ENCODE measurements at regions not wholly inside any gene's neighbourhood (a gene's known extent, or its start where the extent isn't known, plus 50 kb on each side); places are given as distances from the start of the nearest gene placed in this dataset.

GRCh38 chr1:230501849-230502248, 75.7 kb upstream of the PGBD5 start:
- H3K4me1 Mint-ChIP-seq = no peaks in the 10 kb centered on the region
- H4K20me1 ChIP-seq (ENCODE audit: insufficient read depth, low read length) = no peaks in the 10 kb centered on the region
- no peak overlapping the region for H3K4me3 ChIP-seq (replicated peaks in 1 of 3; ENCODE audit: low read depth in 2 of 3, low read length in 3 of 3)
- H2AFZ ChIP-seq (ENCODE audit: insufficient read depth, low read depth, low read length, poor library complexity, severe bottlenecking) = no peak overlapping the region
- no peak for TF ChIP-seq CTCF (IDR thresholded peaks at IDR 0.05)
- H3K36me3 ChIP-seq (replicated peaks in 1 of 2; ENCODE audit: control insufficient read depth in 1 of 2, insufficient read depth in 2 of 2, low read length in 2 of 2) = no peaks in the 10 kb centered on the region
- peaks cover 0 to 6% of the 10 kb centered on the region in 2 donors for H3K9me3 ChIP-seq (replicated peaks in 1 of 2; ENCODE audit: control insufficient read depth in 1 of 2, insufficient read depth in 1 of 2, low read length in 2 of 2)
- no peaks in the 10 kb centered on the region for H3K79me2 ChIP-seq (ENCODE audit: insufficient read depth, low read length)
- no peak overlapping the region for H3K4me2 ChIP-seq (replicated peaks; ENCODE audit: extremely low read depth, low read length, poor library complexity, severe bottlenecking)
- H3K27ac Mint-ChIP-seq = no peak overlapping the region
- no peak overlapping the region for H3K4me3 Mint-ChIP-seq
- peaks cover 6 to 23% (median 12%) of the 10 kb centered on the region in 7 donors for H3K9me3 Mint-ChIP-seq
- DNase-seq = no peak
- peaks cover 2 to 15% (median 10%) of the 10 kb centered on the region in 3 donors for H3K27me3 Mint-ChIP-seq (ENCODE audit: low read depth in 3 of 3)
- H3K27me3 ChIP-seq (ENCODE audit: control insufficient read depth in 2 of 2, insufficient read depth in 2 of 2, low read length in 2 of 2) = no peaks in the 10 kb centered on the region
- no peak overlapping the region for H3K9ac ChIP-seq (ENCODE audit: insufficient read depth, low read length, poor library complexity, severe bottlenecking)
- H3K4me1 ChIP-seq (ENCODE audit: control insufficient read depth in 1 of 2, insufficient read depth in 2 of 2, low read length in 2 of 2) = peaks cover 0 to under 1% of the 10 kb centered on the region in 2 donors
- intact Hi-C loops (cut with micrococcal nuclease) = no loop called here
- H3K36me3 Mint-ChIP-seq = no peaks in the 10 kb centered on the region
- H3K27ac ChIP-seq (ENCODE audit: low read depth in 1 of 2, low read length in 2 of 2) = no peak overlapping the region
- WGBS (ENCODE audit: insufficient coverage) = no CpG with 5 or more reads among the region's 1 CpG

- no peak overlapping the region for H3K4me3 ChIP-seq (replicated peaks in 1 of 3; ENCODE audit: low read depth in 2 of 3, low read length in 3 of 3)
- no peaks in the 10 kb centered on the region for H3K4me1 Mint-ChIP-seq
- WGBS (ENCODE audit: insufficient coverage) = 100% methylated on average over 1 of the region's 2 CpGs
- no peak overlapping the region for H3K27ac Mint-ChIP-seq
- peaks cover 2 to 10% (median 10%) of the 10 kb centered on the region in 3 donors for H3K27me3 Mint-ChIP-seq (ENCODE audit: low read depth in 3 of 3)
- TF ChIP-seq CTCF (IDR thresholded peaks at IDR 0.05) = no peak
- no peaks in the 10 kb centered on the region for H3K36me3 Mint-ChIP-seq
- intact Hi-C loops (cut with micrococcal nuclease) = no loop called here
- no peaks in the 10 kb centered on the region for H3K4me1 ChIP-seq (ENCODE audit: control insufficient read depth in 1 of 2, insufficient read depth in 2 of 2, low read length in 2 of 2)
- H3K4me3 Mint-ChIP-seq = no peak overlapping the region
- no peak overlapping the region for H2AFZ ChIP-seq (ENCODE audit: insufficient read depth, low read depth, low read length, poor library complexity, severe bottlenecking)
- no peaks in the 10 kb centered on the region for H3K27me3 ChIP-seq (ENCODE audit: control insufficient read depth in 2 of 2, insufficient read depth in 2 of 2, low read length in 2 of 2)
- no peak overlapping the region for H3K27ac ChIP-seq (ENCODE audit: low read depth in 1 of 2, low read length in 2 of 2)
- no peak for DNase-seq
- H3K36me3 ChIP-seq (replicated peaks in 1 of 2; ENCODE audit: control insufficient read depth in 1 of 2, insufficient read depth in 2 of 2, low read length in 2 of 2) = no peaks in the 10 kb centered on the region
- no peaks in the 10 kb centered on the region for H4K20me1 ChIP-seq (ENCODE audit: insufficient read depth, low read length)
- H3K9me3 ChIP-seq (replicated peaks in 1 of 2; ENCODE audit: control insufficient read depth in 1 of 2, insufficient read depth in 1 of 2, low read length in 2 of 2) = peaks cover 0 to 4% of the 10 kb centered on the region in 2 donors
- H3K4me2 ChIP-seq (replicated peaks; ENCODE audit: extremely low read depth, low read length, poor library complexity, severe bottlenecking) = no peak overlapping the region
- no peak overlapping the region for H3K9ac ChIP-seq (ENCODE audit: insufficient read depth, low read length, poor library complexity, severe bottlenecking)
- H3K9me3 Mint-ChIP-seq = peaks cover 3 to 21% (median 10%) of the 10 kb centered on the region in 7 donors
- no peaks in the 10 kb centered on the region for H3K79me2 ChIP-seq (ENCODE audit: insufficient read depth, low read length)
These were observed 75.1 kb upstream of the PGBD5 start for GRCh38 chr1:230501242-230501641.
